Body of pancreas (tissue), 4 donors: ENCODE measurements at regions not wholly inside any gene's neighbourhood (a gene's known extent, or its start where the extent isn't known, plus 50 kb on each side); places are given as distances from the start of the nearest gene placed in this dataset.

ENCODE experiments used
- POLR2A ChIP-seq, 3 donors: fragments of 450-650 bp; IDR thresholded peaks; one replicate each; pipeline ENCODE4 v1.6.1; 2016; ENCODE audit warnings: antibody characterized with exemption in 3 of 3, mild to moderate bottlenecking in 2 of 3
- TF ChIP-seq, protein P1 (sequence below), 7 experiments: fragments of 450-650 bp in 4 of 7; fragments of 200-600 bp in 3 of 7; sonication (generic) in 3 of 7; IDR thresholded peaks; one replicate each; pipeline ENCODE4 v1.5.1; 2016 to 2019; ENCODE audit warnings: antibody characterized with exemption in 7 of 7

DNA sequence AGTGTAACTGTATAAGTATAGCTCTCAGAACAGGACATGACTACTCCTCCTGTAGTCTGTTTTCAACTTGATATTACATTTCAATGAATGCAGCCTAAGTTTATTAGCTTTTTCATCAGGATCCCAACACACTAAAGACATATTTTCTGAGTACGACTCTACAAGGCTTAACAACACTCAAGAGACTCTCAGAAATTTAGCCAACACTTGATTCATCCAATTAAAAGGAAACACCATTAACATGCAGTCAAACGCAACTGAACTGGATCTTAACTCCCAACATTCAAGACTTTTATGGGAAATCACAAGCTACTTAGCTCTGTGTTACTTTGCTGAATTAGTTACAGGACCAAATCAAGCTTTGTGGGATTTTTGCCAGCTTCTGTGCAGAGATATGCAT, 65.2 kb upstream of the SGIP1 start:
- TF ChIP-seq, protein P1, sequence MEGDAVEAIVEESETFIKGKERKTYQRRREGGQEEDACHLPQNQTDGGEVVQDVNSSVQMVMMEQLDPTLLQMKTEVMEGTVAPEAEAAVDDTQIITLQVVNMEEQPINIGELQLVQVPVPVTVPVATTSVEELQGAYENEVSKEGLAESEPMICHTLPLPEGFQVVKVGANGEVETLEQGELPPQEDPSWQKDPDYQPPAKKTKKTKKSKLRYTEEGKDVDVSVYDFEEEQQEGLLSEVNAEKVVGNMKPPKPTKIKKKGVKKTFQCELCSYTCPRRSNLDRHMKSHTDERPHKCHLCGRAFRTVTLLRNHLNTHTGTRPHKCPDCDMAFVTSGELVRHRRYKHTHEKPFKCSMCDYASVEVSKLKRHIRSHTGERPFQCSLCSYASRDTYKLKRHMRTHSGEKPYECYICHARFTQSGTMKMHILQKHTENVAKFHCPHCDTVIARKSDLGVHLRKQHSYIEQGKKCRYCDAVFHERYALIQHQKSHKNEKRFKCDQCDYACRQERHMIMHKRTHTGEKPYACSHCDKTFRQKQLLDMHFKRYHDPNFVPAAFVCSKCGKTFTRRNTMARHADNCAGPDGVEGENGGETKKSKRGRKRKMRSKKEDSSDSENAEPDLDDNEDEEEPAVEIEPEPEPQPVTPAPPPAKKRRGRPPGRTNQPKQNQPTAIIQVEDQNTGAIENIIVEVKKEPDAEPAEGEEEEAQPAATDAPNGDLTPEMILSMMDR (IDR thresholded peaks at IDR 0.05) = no peak
- TF ChIP-seq POLR2A (IDR thresholded peaks at IDR 0.05) = no peak
